HG02885 (cell line): ENCODE measurements at regions not wholly inside any gene's neighbourhood (a gene's known extent, or its start where the extent isn't known, plus 50 kb on each side); places are given as distances from the start of the nearest gene placed in this dataset.
"Not testable (repeated sequence)": the region's sequence is repeated elsewhere in the genome, so short reads cannot be mapped to it uniquely, and the experiment has no call there.

Source experiments
- ATAC-seq: cut with Tn5 transposase; IDR thresholded peaks from one replicate; pipeline ENCODE4 v1.9.1; 2021; ENCODE audit warnings: mild to moderate bottlenecking; ENCODE audit not compliant: unreplicated experiment, poor library complexity

- ATAC-seq = no peak
These were observed 643.4 kb downstream of the ANKRD7 start for GRCh38 chr7:118867860-118868259.

GRCh38 chr7:118869141-118869540 lies 644.6 kb downstream of the ANKRD7 start:
- ATAC-seq = not testable (repeated sequence)

DNA sequence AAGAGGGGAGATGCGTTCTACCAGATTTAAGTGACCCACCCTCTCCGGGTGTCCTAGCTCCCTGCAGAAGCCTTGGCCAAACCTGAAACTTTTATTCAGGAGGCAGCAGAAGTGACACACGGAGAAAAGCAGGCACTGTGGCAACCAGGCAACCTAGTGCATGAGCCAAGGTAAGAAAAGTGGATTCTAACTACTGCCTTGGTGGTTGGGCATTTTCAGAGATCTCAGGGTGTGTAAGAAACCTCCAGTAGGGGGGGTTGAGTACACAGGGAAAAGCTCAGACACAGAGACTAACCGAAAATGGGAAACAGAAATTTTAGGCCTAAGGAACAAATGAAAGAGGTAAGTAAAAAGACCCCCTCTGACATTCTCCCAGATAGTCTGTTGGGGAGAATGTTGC lies 645.7 kb downstream of the ANKRD7 start:
- ATAC-seq = no peak

- ATAC-seq = no peak
These were observed 648.1 kb downstream of the ANKRD7 start for GRCh38 chr7:118872568-118872967.

DNA sequence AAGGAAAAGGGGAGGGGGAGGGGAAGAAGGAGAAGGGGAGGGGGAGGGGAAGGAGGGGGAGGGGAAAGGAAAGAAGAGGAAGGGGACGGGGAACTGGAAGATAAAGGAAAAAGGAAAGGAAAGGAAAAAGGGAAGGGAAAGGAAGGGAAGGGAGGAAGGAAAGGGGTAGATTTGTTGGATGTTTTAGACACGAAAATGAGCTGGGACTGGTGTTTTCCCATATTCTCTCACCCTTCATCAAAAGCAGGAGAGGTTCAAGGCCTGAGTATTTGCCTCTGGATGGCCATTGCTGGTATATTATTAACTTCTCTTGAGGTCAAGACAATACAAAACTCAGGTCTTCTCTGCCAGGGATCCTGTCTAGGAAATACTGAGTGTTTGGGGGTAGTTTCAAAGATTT lies 652.7 kb downstream of the ANKRD7 start:
- ATAC-seq = no peak

DNA sequence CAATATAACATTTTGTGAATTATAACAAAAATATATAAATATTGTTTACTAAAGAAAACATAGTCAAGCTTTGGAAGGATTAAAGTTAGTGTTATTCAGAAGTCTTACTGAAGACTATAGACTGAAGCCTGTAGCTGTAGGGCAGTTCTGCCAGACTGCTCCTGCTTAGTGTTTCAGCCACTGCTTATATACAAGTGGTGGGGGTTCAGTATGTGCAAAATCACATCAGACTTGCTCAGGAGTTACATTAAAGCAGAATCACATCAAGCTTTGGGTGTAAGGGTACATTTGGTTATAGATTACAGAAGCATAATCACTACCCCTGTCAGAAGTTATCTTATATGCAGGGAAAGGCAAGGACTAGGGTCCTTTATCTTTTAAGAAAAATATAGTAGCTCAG lies 653.8 kb downstream of the ANKRD7 start:
- ATAC-seq = no peak

DNA sequence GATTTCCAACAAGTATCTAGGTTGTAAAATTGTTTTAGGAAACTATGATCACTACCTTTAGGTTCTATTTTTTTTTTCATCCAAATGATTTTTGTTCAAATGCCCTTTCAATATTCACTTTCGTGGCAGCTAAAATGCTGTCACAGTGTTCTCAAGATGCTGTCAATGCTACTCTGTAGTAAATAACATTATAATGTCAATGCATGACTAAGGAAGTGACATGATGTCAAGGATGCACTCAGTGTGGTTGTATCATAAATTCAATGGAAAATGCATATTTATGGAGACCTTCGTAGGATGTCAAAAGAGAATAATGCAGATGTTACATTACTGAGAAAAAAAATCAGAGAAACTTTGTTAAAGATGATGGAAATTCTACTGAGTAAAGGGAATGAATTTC lies 673.8 kb downstream of the ANKRD7 start:
- no peak for ATAC-seq

- no peak for ATAC-seq
These were observed 678.1 kb downstream of the ANKRD7 start for GRCh38 chr7:118902600-118902999.

- ATAC-seq = no peak
These were observed 683.5 kb downstream of the ANKRD7 start for GRCh38 chr7:118907911-118908527.

DNA sequence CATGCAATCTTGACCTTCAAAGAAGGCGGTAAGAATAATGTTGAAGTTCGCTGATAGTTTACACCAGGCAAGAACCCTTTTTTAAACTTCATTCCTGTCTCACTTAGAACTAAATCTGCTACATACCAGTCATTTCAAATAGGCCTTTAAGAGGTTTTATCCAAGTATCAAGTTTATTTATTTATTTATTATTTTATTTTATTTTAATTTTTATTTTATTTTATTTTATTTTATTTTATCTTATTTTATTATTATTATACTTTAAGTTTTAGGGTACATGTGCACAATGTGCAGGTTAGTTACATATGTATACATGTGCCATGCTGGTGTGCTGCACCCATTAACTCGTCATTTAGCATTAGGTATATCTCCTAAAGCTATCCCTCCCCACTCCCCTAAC lies 691.6 kb downstream of the ANKRD7 start:
- not testable (repeated sequence) for ATAC-seq

DNA sequence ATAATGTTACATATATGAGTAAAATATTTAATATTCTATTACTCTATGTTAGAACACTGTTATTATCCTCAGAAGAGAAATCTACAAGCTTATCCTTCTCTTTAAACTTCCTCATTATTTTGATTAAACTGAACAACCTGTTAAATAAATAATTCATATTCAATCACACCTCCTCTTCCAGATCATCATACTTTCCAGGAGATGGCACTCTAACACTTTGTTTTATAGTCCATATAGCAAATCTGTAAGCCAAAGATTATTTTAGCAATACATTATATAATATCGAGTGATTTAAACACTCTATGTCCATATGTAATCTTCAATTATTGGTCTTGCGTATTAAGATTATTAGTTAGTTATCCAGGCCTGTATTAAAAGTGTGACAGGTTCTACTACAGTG lies 694.1 kb downstream of the ANKRD7 start:
- no peak for ATAC-seq

GRCh38 chr7:118938845-118939244 lies 714.3 kb downstream of the ANKRD7 start:
- no peak for ATAC-seq

GRCh38 chr7:118944271-118944670 lies 719.8 kb downstream of the ANKRD7 start:
- ATAC-seq = no peak

DNA sequence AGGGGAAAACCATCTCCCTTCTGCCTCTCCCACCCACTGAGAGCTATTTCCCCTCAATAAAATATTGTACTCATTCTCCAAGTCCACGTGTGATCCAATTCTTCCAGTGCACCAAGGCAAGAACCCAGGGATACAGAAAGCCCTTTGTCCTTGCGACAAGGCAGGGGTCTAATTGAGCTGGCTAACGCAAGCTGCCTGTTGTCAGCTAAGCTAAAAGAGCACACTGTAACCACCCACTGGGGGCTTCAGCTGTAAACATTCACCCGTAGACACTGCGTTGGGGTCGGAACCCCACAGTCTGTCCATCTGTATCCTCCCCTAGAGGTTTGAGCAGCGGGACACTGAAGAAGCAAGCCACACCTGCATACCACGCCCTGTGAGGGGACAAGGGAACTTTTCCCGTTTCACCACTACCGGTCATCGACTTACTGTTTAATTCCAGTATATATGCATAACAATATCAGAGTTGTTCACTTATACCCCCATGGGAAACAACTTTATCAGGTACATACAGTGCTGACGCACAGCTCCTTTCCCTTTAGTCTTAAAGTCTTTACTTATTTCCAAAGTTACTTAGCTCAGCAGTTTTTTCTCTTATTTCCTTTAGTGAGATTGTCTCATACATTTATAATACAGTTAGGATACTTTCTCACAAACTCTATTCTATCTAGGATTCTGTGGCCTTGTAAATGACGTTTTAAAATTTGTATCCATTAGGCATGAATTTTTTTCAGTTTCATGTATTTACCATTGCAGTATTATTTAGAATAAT lies 721.6 kb downstream of the ANKRD7 start:
- ATAC-seq = no peak

DNA sequence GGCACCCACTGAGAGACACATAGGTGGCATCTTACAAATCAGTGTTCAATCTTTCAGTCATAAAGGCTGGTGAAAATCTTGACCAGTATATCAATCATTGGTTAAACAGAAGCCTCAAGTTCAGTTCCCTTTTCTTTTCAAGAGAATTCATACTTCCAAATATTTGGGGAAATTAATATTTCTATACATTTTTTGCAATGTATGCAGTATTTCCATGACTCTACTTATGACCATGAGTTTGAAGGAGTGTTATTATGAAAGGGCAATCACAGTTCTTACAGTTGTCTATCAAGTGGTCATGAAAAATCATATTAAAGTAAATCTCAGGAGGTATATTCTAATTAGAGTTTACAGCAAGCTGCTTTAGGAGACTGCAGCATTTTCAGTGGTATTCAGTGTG lies 724.0 kb downstream of the ANKRD7 start:
- ATAC-seq = no peak

- ATAC-seq = no peak
These were observed 724.5 kb downstream of the ANKRD7 start for GRCh38 chr7:118949031-118949430.

- not testable (repeated sequence) for ATAC-seq
These were observed 731.8 kb downstream of the ANKRD7 start for GRCh38 chr7:118956285-118956684.

- no peak for ATAC-seq
These were observed 744.9 kb downstream of the ANKRD7 start for GRCh38 chr7:118969370-118969769.

DNA sequence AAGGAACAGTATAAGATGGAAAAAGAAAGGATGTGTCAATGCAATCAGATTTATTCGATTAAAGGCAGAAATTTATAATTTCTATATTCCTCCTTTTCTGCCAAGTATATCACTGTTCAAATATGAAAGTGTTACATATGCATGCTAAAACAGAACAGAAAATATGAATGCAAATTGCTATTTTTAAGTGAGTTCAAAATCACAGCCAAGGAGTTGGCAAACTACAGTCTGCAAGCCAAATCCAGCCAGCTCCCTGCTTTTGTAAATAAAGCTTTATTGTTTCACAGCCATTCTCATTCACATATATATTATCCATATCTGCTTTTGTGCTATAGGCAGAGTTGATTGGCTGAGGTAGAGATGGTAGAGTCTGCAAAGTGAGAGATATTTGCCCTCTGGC lies 747.2 kb downstream of the ANKRD7 start:
- ATAC-seq = no peak

GRCh38 chr7:118974836-118975235 lies 750.3 kb downstream of the ANKRD7 start:
- ATAC-seq = no peak

DNA sequence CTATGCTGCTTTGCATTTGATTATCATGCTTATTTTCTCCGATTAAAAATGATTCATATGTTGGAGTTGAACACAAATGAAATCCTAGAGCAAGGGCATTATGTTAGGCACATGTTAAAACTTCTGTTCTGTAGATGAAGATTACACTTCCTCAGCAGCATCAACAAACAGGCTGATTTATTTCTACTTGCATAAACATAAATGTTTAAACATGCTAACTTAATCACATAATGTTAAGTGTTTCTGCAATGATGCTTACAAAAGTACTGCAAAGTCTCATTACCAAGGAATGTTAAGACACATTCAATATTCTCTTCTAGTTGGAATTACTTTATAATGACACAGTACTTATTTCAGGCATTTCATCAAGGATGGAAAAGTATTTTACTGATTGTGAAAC lies 770.8 kb downstream of the ANKRD7 start:
- ATAC-seq = no peak

DNA sequence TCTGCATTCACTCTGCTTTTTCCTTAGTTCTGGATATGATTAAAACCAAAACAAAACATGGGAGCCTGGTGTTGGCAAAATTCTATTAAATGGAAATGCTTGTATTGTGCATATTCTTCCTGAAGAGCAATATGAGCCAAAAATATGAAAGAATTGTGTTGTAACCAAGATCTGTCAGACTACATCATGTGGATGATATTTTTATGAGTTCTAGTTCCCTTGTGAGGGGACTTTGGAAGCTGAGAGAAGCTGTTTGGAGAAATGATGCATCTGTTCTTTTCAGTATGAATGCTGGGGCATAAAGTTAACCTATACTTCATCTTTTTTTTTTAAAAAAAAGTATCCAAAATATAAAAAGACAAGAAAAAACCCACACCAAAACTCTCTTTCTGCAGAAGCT lies 782.7 kb downstream of the ANKRD7 start:
- no peak for ATAC-seq
